OCI-LY7 (cell line): ENCODE measurements at regions not wholly inside any gene's neighbourhood (a gene's known extent, or its start where the extent isn't known, plus 50 kb on each side); places are given as distances from the start of the nearest gene placed in this dataset.
"Not testable (repeated sequence)": the region's sequence is repeated elsewhere in the genome, so short reads cannot be mapped to it uniquely, and the experiment has no call there.

ENCODE experiments used
- BruUV-seq: library from RNA; stranded (reverse); fragments of 400-500 nt; replicated peaks from 2 replicates; lab custom pipeline; 2021; lab: Mats Ljungman, UMichigan
- CTCF ChIA-PET: fragments of 300-600 bp; sonication (Branson Sonifier 250); formaldehyde crosslinking; loops from one replicate; lab custom pipeline; 2022; ENCODE audit warnings: antibody characterized with exemption; ENCODE audit not compliant: unreplicated experiment; lab: Charles Lee
- POLR2A ChIA-PET: fragments of 300-600 bp; sonication (Branson Sonifier 250); formaldehyde crosslinking; loops from one replicate; lab custom pipeline; 2022; ENCODE audit warnings: antibody characterized with exemption; lab: Charles Lee
- DNase-seq: peaks from one replicate; pipeline ENCODE4 v3.0.0-alpha.2; 2015; ENCODE audit warnings: low spot score
- H2AFZ ChIP-seq: fragments of 200-600 bp; sonication (generic), shearing (Covaris generic); 2 replicates; pipeline ENCODE4 v1.6.1; 2014; ENCODE audit warnings: mild to moderate bottlenecking, antibody characterized with exemption, low read length, moderate library complexity
- H3K27ac ChIP-seq: fragments of 200-600 bp; sonication (generic); 2 replicates; pipeline ENCODE4 v1.5.1; 2014; ENCODE audit warnings: mixed run types, low read depth, mild to moderate bottlenecking, moderate library complexity, low read length, inconsistent platforms; ENCODE audit not compliant: poor library complexity, severe bottlenecking
- H3K36me3 ChIP-seq: fragments of 200-600 bp; sonication (generic); 2 replicates; pipeline ENCODE4 v1.6.1; 2014; ENCODE audit warnings: mild to moderate bottlenecking, antibody characterized with exemption, low read length, moderate library complexity, mixed read lengths; ENCODE audit not compliant: insufficient read depth
- H3K4me1 ChIP-seq: fragments of 200-600 bp; sonication (generic); 2 replicates; pipeline ENCODE4 v1.5.1; 2014; ENCODE audit warnings: mild to moderate bottlenecking, low read length; ENCODE audit not compliant: insufficient read depth, poor library complexity, severe bottlenecking
- H3K4me2 ChIP-seq: fragments of 200-600 bp; sonication (generic); 2 replicates; pipeline ENCODE4 v1.6.1; 2014; ENCODE audit warnings: mild to moderate bottlenecking, low read length
- H3K4me3 ChIP-seq: fragments of 200-600 bp; sonication (generic); 2 replicates; pipeline ENCODE4 v1.5.1; 2014; ENCODE audit warnings: mild to moderate bottlenecking, low read depth, low read length; ENCODE audit not compliant: poor library complexity, severe bottlenecking
- H3K79me2 ChIP-seq: fragments of 200-600 bp; sonication (generic); 2 replicates; pipeline ENCODE4 v1.6.1; 2016; ENCODE audit warnings: low read depth, mild to moderate bottlenecking, low read length, moderate library complexity, mixed read lengths; ENCODE audit not compliant: insufficient read depth
- H3K9me2 ChIP-seq: fragments of 200-600 bp; sonication (generic); 2 replicates; pipeline ENCODE4 v1.6.1; 2016; ENCODE audit warnings: mild to moderate bottlenecking, low read length, mixed read lengths; ENCODE audit not compliant: insufficient read depth
- H3K9me3 ChIP-seq: fragments of 200-600 bp; sonication (generic); 2 replicates; pipeline ENCODE4 v1.6.1; 2014; ENCODE audit warnings: mild to moderate bottlenecking, mixed run types, low read length, mixed read lengths
- H4K20me1 ChIP-seq: fragments of 200-600 bp; sonication (generic); 2 replicates; pipeline ENCODE4 v1.6.1; 2014; ENCODE audit warnings: mild to moderate bottlenecking, antibody characterized with exemption, low read length, moderate library complexity, mixed read lengths; ENCODE audit not compliant: insufficient read depth
- CTCF ChIP-seq: fragments of 200-600 bp; sonication (generic); conservative IDR thresholded peaks from 2 replicates; pipeline ENCODE4 v1.5.1; 2014; ENCODE audit warnings: mild to moderate bottlenecking, antibody characterized with exemption, low read length, moderate library complexity, mixed read lengths
- EZH2phosphoT487 ChIP-seq: fragments of 200-600 bp; sonication (generic); IDR thresholded peaks from 2 replicates; pipeline ENCODE4 v1.6.1; 2018; ENCODE audit warnings: low read depth, borderline replicate concordance, mild to moderate bottlenecking, mixed run types, antibody characterized with exemption, low read length, moderate library complexity, mixed read lengths
- intact Hi-C: fragments of 100-400 bp; cut with micrococcal nuclease; formaldehyde crosslinking; loops from one replicate; pipeline ENCODE4 v1.10.0; 2022; ENCODE audit not compliant: unreplicated experiment

GRCh38 chr2:21198637-21199036, 74.9 kb downstream of the TDRD15 start:
- POLR2A ChIA-PET: no interaction called here
- no TSS peak for BruUV-seq

GRCh38 chr2:21203976-21204375, 80.2 kb downstream of the TDRD15 start:
- H3K9me2 ChIP-seq: no peaks in the 10 kb centered on the region
- H4K20me1 ChIP-seq: no peaks in the 10 kb centered on the region
- no peak overlapping the region for H3K4me3 ChIP-seq
- H3K79me2 ChIP-seq: no peaks in the 10 kb centered on the region
- H2AFZ ChIP-seq: no peak overlapping the region
- no peak overlapping the region for H3K4me2 ChIP-seq
- H3K9me3 ChIP-seq: no peaks in the 10 kb centered on the region
- CTCF ChIA-PET: no interaction called here
- no TSS peak for BruUV-seq
- no peak for TF ChIP-seq EZH2phosphoT487
- H3K4me1 ChIP-seq: no peaks in the 10 kb centered on the region
- no peak for DNase-seq
- no peaks in the 10 kb centered on the region for H3K36me3 ChIP-seq
- POLR2A ChIA-PET: no interaction called here
- intact Hi-C loops: no loop called here
- H3K27ac ChIP-seq: no peak overlapping the region

More at GRCh38 chr2:21198637-21199036, 74.9 kb downstream of the TDRD15 start:
- Histone ChIP-seq H4K20me1 (no peaks in the 10 kb centered on the region), H3K4me2 (no peak overlapping the region), H2AFZ (no peak overlapping the region), H3K79me2 (no peaks in the 10 kb centered on the region), H3K9me3 (no peaks in the 10 kb centered on the region), H3K36me3 (no peaks in the 10 kb centered on the region), H3K27ac (no peak overlapping the region), H3K9me2 (no peaks in the 10 kb centered on the region), H3K4me3 (no peak overlapping the region), H3K4me1 (no peaks in the 10 kb centered on the region)
- CTCF ChIA-PET: no interaction called here
- intact Hi-C loops: no loop called here
- no peak for DNase-seq
- no peak for TF ChIP-seq EZH2phosphoT487
- no peak for TF ChIP-seq CTCF

GRCh38 chr2:21214085-21214484, 90.3 kb downstream of the TDRD15 start:
- H3K4me1 ChIP-seq, H3K4me3 ChIP-seq, H3K36me3 ChIP-seq, H3K9me3 ChIP-seq, DNase-seq, POLR2A ChIA-PET, H3K79me2 ChIP-seq, H3K4me2 ChIP-seq, H4K20me1 ChIP-seq, BruUV-seq, intact Hi-C loops, H3K9me2 ChIP-seq, H2AFZ ChIP-seq, H3K27ac ChIP-seq, CTCF ChIA-PET: not testable (repeated sequence)

- no peak for DNase-seq
- no peaks in the 10 kb centered on the region for H4K20me1 ChIP-seq
- H3K4me3 ChIP-seq: no peak overlapping the region
- ChIA-PET CTCF (no interaction called here), POLR2A (interaction anchor here (0.7 kb wide), 1 partner anchor 16 kb away, joined by 3 read pairs; no protein-coding TSS in a partner anchor)
- H3K36me3 ChIP-seq: no peaks in the 10 kb centered on the region
- no peak overlapping the region for H2AFZ ChIP-seq
- H3K4me2 ChIP-seq: no peak overlapping the region
- H3K4me1 ChIP-seq: no peaks in the 10 kb centered on the region
- H3K27ac ChIP-seq: no peak overlapping the region
- H3K79me2 ChIP-seq: no peaks in the 10 kb centered on the region
- TF ChIP-seq EZH2phosphoT487: no peak
- TF ChIP-seq CTCF: no peak
- intact Hi-C loops: no loop called here
- H3K9me2 ChIP-seq: no peaks in the 10 kb centered on the region
- BruUV-seq: no TSS peak
- H3K9me3 ChIP-seq: no peaks in the 10 kb centered on the region
Measured at GRCh38 chr2:21217442-21217841, 93.7 kb downstream of the TDRD15 start.
